KMS-11 (cell line): ENCODE measurements at regions not wholly inside any gene's neighbourhood (a gene's known extent, or its start where the extent isn't known, plus 50 kb on each side); places are given as distances from the start of the nearest gene placed in this dataset.

Source experiments
- H2AFZ ChIP-seq: fragments of 200-600 bp; sonication (generic); 2 replicates; pipeline ENCODE4 v1.6.1; 2016; ENCODE audit warnings: antibody characterized with exemption, mixed run types, low read depth
- H3K27ac ChIP-seq: fragments of 200-600 bp; sonication (generic); 2 replicates; pipeline ENCODE4 v1.6.1; 2016; ENCODE audit warnings: mild to moderate bottlenecking, mixed run types
- H3K27me3 ChIP-seq: fragments of 200-600 bp; sonication (generic); 2 replicates; pipeline ENCODE4 v1.6.1; 2017; ENCODE audit warnings: mild to moderate bottlenecking, low read depth, mixed run types, moderate library complexity; ENCODE audit not compliant: insufficient read depth
- H3K36me3 ChIP-seq: fragments of 200-600 bp; sonication (generic); 2 replicates; pipeline ENCODE4 v1.6.1; 2017; ENCODE audit warnings: mild to moderate bottlenecking, mixed run types; ENCODE audit not compliant: insufficient read depth
- H3K4me1 ChIP-seq: fragments of 200-600 bp; sonication (generic); 2 replicates; pipeline ENCODE4 v1.6.1; 2016; ENCODE audit warnings: mild to moderate bottlenecking, low read depth, mixed run types; ENCODE audit not compliant: poor library complexity, severe bottlenecking
- H3K4me2 ChIP-seq: fragments of 200-600 bp; sonication (generic); 2 replicates; pipeline ENCODE4 v1.7.0; 2016; ENCODE audit warnings: mild to moderate bottlenecking, mixed run types
- H3K4me3 ChIP-seq: fragments of 200-600 bp; sonication (generic); IDR thresholded peaks from 2 replicates; pipeline ENCODE4 v1.6.1; 2017; ENCODE audit warnings: low read depth, low read length, mixed read lengths; ENCODE audit not compliant: insufficient read depth
- H3K79me2 ChIP-seq: fragments of 200-600 bp; sonication (generic); 2 replicates; pipeline ENCODE4 v1.6.1; 2016; ENCODE audit warnings: low read depth, mixed run types; ENCODE audit not compliant: insufficient read depth
- H3K9ac ChIP-seq: fragments of 200-600 bp; sonication (generic); 2 replicates; pipeline ENCODE4 v1.6.1; 2016; ENCODE audit warnings: mild to moderate bottlenecking, mixed run types
- H4K20me1 ChIP-seq: fragments of 200-600 bp; sonication (generic); 2 replicates; pipeline ENCODE4 v1.6.1; 2016; ENCODE audit warnings: mild to moderate bottlenecking, mixed run types; ENCODE audit not compliant: insufficient read depth
- TF ChIP-seq, protein P1 (sequence below): fragments of 200-600 bp; sonication (generic); conservative IDR thresholded peaks from 2 replicates; pipeline ENCODE4 v1.6.1; 2017; ENCODE audit warnings: low read depth, mild to moderate bottlenecking, antibody characterized with exemption, low read length, moderate library complexity, mixed read lengths

DNA sequence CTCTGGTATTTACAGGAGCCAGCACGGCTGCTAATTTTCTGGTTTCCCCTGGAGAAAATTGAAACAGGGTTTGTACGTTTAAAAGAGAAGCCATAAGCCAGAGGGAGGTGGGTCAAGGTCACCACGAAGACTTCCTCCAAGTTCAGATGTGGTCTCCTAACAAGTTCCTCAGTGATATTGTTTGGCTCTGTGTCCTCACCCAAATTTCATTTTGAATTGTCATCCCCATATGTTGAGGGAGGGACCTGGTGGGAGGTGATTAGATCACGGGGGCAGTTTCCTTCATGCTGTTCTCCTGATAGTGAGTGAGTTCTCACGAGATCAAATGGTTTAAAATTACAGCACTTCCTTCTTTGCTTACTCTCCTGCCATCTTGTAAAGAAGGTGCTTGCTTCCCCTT, 295.4 kb upstream of the DAB1 start:
- Histone ChIP-seq H3K27me3 (no peaks in the 10 kb centered on the region), H3K4me1 (no peaks in the 10 kb centered on the region), H3K4me2 (no peak overlapping the region), H3K36me3 (no peaks in the 10 kb centered on the region), H3K27ac (no peak overlapping the region), H3K4me3 (no peak overlapping the region), H2AFZ (no peak overlapping the region), H4K20me1 (no peaks in the 10 kb centered on the region), H3K9ac (no peak overlapping the region), H3K79me2 (no peaks in the 10 kb centered on the region)
- TF ChIP-seq, protein P1, sequence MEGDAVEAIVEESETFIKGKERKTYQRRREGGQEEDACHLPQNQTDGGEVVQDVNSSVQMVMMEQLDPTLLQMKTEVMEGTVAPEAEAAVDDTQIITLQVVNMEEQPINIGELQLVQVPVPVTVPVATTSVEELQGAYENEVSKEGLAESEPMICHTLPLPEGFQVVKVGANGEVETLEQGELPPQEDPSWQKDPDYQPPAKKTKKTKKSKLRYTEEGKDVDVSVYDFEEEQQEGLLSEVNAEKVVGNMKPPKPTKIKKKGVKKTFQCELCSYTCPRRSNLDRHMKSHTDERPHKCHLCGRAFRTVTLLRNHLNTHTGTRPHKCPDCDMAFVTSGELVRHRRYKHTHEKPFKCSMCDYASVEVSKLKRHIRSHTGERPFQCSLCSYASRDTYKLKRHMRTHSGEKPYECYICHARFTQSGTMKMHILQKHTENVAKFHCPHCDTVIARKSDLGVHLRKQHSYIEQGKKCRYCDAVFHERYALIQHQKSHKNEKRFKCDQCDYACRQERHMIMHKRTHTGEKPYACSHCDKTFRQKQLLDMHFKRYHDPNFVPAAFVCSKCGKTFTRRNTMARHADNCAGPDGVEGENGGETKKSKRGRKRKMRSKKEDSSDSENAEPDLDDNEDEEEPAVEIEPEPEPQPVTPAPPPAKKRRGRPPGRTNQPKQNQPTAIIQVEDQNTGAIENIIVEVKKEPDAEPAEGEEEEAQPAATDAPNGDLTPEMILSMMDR, result no peak

DNA sequence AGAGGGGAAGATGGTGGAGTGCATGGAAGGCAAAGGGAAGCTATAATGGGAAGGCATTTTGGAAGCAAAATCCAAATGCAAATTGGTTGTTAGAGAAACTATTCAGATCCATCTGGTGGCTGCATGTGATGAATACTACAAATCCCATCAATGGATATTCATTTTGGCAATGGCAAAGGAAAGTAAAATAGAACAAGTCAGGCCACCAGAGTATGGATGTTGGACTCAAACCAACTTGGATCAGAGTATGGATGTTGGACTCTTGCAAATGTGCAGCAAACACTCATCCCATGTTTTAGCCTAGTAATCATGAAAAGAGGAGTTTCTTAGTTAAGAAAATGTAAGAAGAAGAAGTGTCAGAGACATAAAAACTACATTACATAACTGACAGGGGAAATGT, 289.6 kb upstream of the DAB1 start:
- Histone ChIP-seq H3K79me2 (no peaks in the 10 kb centered on the region), H3K27ac (no peak overlapping the region), H3K4me2 (no peak overlapping the region), H3K9ac (no peak overlapping the region), H2AFZ (no peak overlapping the region), H3K36me3 (no peaks in the 10 kb centered on the region), H4K20me1 (no peaks in the 10 kb centered on the region), H3K27me3 (no peaks in the 10 kb centered on the region), H3K4me3 (no peak overlapping the region), H3K4me1 (no peaks in the 10 kb centered on the region)
- TF ChIP-seq, protein P1, result no peak

DNA sequence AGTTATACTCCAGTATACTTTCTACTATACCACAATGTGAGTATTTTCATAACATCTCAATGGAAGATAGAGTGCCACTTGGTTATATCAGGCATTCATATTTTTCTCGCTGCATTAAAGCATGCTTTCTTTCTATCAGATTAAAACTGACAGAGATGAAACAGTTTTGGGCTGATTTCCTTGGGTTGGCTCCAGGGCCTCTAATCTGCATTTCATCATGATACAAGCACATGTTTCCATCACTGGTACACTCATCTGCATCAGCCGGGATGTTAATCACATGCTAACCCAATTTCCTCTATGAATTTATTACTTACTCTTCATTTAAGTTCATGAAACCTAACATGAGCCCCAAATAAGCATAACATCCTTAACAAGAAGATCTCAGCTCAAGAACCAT, 289.0 kb upstream of the DAB1 start:
- no peak overlapping the region for H3K4me3 ChIP-seq
- no peak overlapping the region for H3K4me2 ChIP-seq
- no peaks in the 10 kb centered on the region for H3K36me3 ChIP-seq
- TF ChIP-seq, protein P1, result no peak
- no peak overlapping the region for H3K27ac ChIP-seq
- no peaks in the 10 kb centered on the region for H3K4me1 ChIP-seq
- no peaks in the 10 kb centered on the region for H3K27me3 ChIP-seq
- H3K9ac ChIP-seq, result no peak overlapping the region
- H2AFZ ChIP-seq, result no peak overlapping the region
- H4K20me1 ChIP-seq, result no peaks in the 10 kb centered on the region
- no peaks in the 10 kb centered on the region for H3K79me2 ChIP-seq

DNA sequence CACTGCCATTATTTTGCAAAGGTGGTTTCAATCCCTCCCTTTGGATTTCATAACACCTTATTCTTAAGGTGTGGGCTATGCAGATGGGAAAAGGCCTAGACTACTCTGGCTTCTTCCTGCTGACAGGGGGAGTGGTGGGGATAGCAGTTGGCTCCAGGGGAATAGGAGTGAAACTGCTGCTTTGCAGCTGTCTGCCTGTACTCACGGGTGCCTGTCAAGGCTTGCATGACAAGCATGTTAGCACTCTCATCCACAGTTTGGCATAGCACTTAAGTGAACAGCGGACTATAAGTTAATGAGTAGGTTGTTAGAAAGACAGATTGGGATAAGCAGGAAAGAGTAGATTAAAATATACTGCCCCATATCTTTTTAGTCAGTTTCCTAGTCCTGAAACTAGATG, 287.5 kb upstream of the DAB1 start:
- Histone ChIP-seq H4K20me1 (no peaks in the 10 kb centered on the region), H3K27me3 (no peaks in the 10 kb centered on the region), H3K4me3 (no peak overlapping the region), H3K79me2 (no peaks in the 10 kb centered on the region), H3K36me3 (no peaks in the 10 kb centered on the region), H2AFZ (no peak overlapping the region), H3K4me2 (no peak overlapping the region), H3K27ac (no peak overlapping the region), H3K4me1 (no peaks in the 10 kb centered on the region), H3K9ac (no peak overlapping the region)
- TF ChIP-seq, protein P1, result no peak

DNA sequence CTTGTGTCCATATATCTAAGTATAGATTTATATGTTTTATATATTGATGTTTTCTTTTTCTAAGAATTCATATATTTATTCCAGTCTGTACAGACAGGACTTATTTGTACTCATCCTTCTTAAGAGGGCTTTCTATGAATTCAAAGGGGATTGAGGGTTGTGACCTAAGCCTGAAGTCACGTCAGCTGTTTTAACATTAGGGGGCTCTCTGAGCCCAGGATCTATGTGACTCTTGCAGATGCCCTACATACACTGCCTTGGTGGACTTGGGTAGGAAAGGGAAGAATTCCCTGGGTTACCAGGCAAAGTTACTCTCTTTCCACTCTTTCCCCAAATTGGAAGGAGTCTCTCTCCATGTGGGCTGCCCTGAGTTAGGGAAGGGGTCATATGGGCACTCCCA, 283.8 kb upstream of the DAB1 start:
- no peak overlapping the region for H3K27ac ChIP-seq
- no peak overlapping the region for H3K4me3 ChIP-seq
- H2AFZ ChIP-seq, result no peak overlapping the region
- H3K9ac ChIP-seq, result no peak overlapping the region
- H3K36me3 ChIP-seq, result no peaks in the 10 kb centered on the region
- H3K4me1 ChIP-seq, result no peaks in the 10 kb centered on the region
- no peak overlapping the region for H3K4me2 ChIP-seq
- no peaks in the 10 kb centered on the region for H3K79me2 ChIP-seq
- no peaks in the 10 kb centered on the region for H4K20me1 ChIP-seq
- H3K27me3 ChIP-seq, result no peaks in the 10 kb centered on the region
- TF ChIP-seq, protein P1, result no peak
